ENCODE measurements at regions not wholly inside any gene's neighbourhood (a gene's known extent, or its start where the extent isn't known, plus 50 kb on each side); places are given as distances from the start of the nearest gene placed in this dataset.

- TF ChIP-seq, protein P1, sequence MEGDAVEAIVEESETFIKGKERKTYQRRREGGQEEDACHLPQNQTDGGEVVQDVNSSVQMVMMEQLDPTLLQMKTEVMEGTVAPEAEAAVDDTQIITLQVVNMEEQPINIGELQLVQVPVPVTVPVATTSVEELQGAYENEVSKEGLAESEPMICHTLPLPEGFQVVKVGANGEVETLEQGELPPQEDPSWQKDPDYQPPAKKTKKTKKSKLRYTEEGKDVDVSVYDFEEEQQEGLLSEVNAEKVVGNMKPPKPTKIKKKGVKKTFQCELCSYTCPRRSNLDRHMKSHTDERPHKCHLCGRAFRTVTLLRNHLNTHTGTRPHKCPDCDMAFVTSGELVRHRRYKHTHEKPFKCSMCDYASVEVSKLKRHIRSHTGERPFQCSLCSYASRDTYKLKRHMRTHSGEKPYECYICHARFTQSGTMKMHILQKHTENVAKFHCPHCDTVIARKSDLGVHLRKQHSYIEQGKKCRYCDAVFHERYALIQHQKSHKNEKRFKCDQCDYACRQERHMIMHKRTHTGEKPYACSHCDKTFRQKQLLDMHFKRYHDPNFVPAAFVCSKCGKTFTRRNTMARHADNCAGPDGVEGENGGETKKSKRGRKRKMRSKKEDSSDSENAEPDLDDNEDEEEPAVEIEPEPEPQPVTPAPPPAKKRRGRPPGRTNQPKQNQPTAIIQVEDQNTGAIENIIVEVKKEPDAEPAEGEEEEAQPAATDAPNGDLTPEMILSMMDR (IDR thresholded peaks at IDR 0.05), result no peak
- H3K9ac ChIP-seq (ENCODE audit: insufficient read depth, low read length, poor library complexity, severe bottlenecking), result no peak overlapping the region
- no peaks in the 10 kb centered on the region for H3K79me2 ChIP-seq (ENCODE audit: insufficient read depth, low read length)
- no peaks in the 10 kb centered on the region for H3K4me1 Mint-ChIP-seq
- no peak overlapping the region for H3K4me3 Mint-ChIP-seq
- no peaks in the 10 kb centered on the region for H3K27me3 ChIP-seq (ENCODE audit: control insufficient read depth in 2 of 2, insufficient read depth in 2 of 2, low read length in 2 of 2)
- no peak overlapping the region for H3K27ac Mint-ChIP-seq
- H3K4me1 ChIP-seq (ENCODE audit: control insufficient read depth in 1 of 2, insufficient read depth in 2 of 2, low read length in 2 of 2), result no peaks in the 10 kb centered on the region
- no CpG with 5 or more reads among the region's 1 CpG for WGBS (ENCODE audit: insufficient coverage)
- no peaks in the 10 kb centered on the region for H3K27me3 Mint-ChIP-seq (ENCODE audit: low read depth in 3 of 3)
- intact Hi-C loops (cut with micrococcal nuclease), result no loop called here
- H3K36me3 Mint-ChIP-seq, result no peaks in the 10 kb centered on the region
- no peaks in the 10 kb centered on the region for H4K20me1 ChIP-seq (ENCODE audit: insufficient read depth, low read length)
- H2AFZ ChIP-seq (ENCODE audit: insufficient read depth, low read depth, low read length, poor library complexity, severe bottlenecking), result no peak overlapping the region
- H3K36me3 ChIP-seq (replicated peaks in 1 of 2; ENCODE audit: control insufficient read depth in 1 of 2, insufficient read depth in 2 of 2, low read length in 2 of 2), result no peaks in the 10 kb centered on the region
- H3K9me3 Mint-ChIP-seq, result peaks cover 0 to 3% (median 0%) of the 10 kb centered on the region in 7 donors
- no peak overlapping the region for H3K4me2 ChIP-seq (replicated peaks; ENCODE audit: extremely low read depth, low read length, poor library complexity, severe bottlenecking)
- no peak overlapping the region for H3K4me3 ChIP-seq (replicated peaks in 1 of 3; ENCODE audit: low read depth in 2 of 3, low read length in 3 of 3)
- H3K9me3 ChIP-seq (replicated peaks in 1 of 2; ENCODE audit: control insufficient read depth in 1 of 2, insufficient read depth in 1 of 2, low read length in 2 of 2), result no peaks in the 10 kb centered on the region
- DNase-seq, result no peak
- H3K27ac ChIP-seq (ENCODE audit: low read depth in 1 of 2, low read length in 2 of 2), result no peak overlapping the region
Observed at GRCh38 chr14:82602794-82603193, 1069.1 kb upstream of the SEL1L start.

GRCh38 chr14:82604819-82605218 is 1071.2 kb upstream of the SEL1L start:
- Histone ChIP-seq H4K20me1 (ENCODE audit: insufficient read depth, low read length) (no peaks in the 10 kb centered on the region), H3K4me2 (replicated peaks; ENCODE audit: extremely low read depth, low read length, poor library complexity, severe bottlenecking) (no peak overlapping the region), H3K27me3 (ENCODE audit: control insufficient read depth in 2 of 2, insufficient read depth in 2 of 2, low read length in 2 of 2) (no peaks in the 10 kb centered on the region), H2AFZ (ENCODE audit: insufficient read depth, low read depth, low read length, poor library complexity, severe bottlenecking) (no peak overlapping the region), H3K4me3 (replicated peaks in 1 of 3; ENCODE audit: low read depth in 2 of 3, low read length in 3 of 3) (no peak overlapping the region), H3K27ac (ENCODE audit: low read depth in 1 of 2, low read length in 2 of 2) (no peak overlapping the region), H3K9ac (ENCODE audit: insufficient read depth, low read length, poor library complexity, severe bottlenecking) (no peak overlapping the region), H3K9me3 (replicated peaks in 1 of 2; ENCODE audit: control insufficient read depth in 1 of 2, insufficient read depth in 1 of 2, low read length in 2 of 2) (no peaks in the 10 kb centered on the region), H3K36me3 (replicated peaks in 1 of 2; ENCODE audit: control insufficient read depth in 1 of 2, insufficient read depth in 2 of 2, low read length in 2 of 2) (no peaks in the 10 kb centered on the region), H3K79me2 (ENCODE audit: insufficient read depth, low read length) (no peaks in the 10 kb centered on the region), H3K4me1 (ENCODE audit: control insufficient read depth in 1 of 2, insufficient read depth in 2 of 2, low read length in 2 of 2) (no peaks in the 10 kb centered on the region)
- intact Hi-C loops (cut with micrococcal nuclease), result no loop called here
- Mint-ChIP-seq H3K4me3 (no peak overlapping the region), H3K36me3 (no peaks in the 10 kb centered on the region), H3K9me3 (peaks cover 0 to 5% (median 0%) of the 10 kb centered on the region in 7 donors), H3K4me1 (no peaks in the 10 kb centered on the region), H3K27ac (no peak overlapping the region), H3K27me3 (ENCODE audit: low read depth in 3 of 3) (no peaks in the 10 kb centered on the region)
- no peak for DNase-seq
- TF ChIP-seq, protein P1 (IDR thresholded peaks at IDR 0.05), result no peak

Measured in CD14-positive monocyte (primary cell).